Sigmoid colon (tissue), 4 donors: ENCODE measurements at regions not wholly inside any gene's neighbourhood (a gene's known extent, or its start where the extent isn't known, plus 50 kb on each side); places are given as distances from the start of the nearest gene placed in this dataset.
"Not testable (repeated sequence)": the region's sequence is repeated elsewhere in the genome, so short reads cannot be mapped to it uniquely, and the experiment has no call there.

Source experiments
- POLR2A ChIP-seq, 2 donors: fragments of 450-650 bp; IDR thresholded peaks; one replicate each; pipeline ENCODE4 v1.6.1; 2016; ENCODE audit warnings: antibody characterized with exemption in 2 of 2, mild to moderate bottlenecking in 2 of 2, moderate library complexity in 2 of 2
- POLR2AphosphoS5 ChIP-seq, 4 donors: sonication (generic); formaldehyde crosslinking; IDR thresholded peaks; one replicate each; pipeline ENCODE4 v1.6.1; 2017; ENCODE audit warnings: antibody characterized with exemption in 4 of 4
- TF ChIP-seq, protein P1 (sequence below), 4 experiments: fragments of 450-650 bp in 3 of 4; fragments of 200-600 bp in 1 of 4; IDR thresholded peaks; one replicate each; pipeline ENCODE4 v1.5.1; 2016 to 2019; ENCODE audit warnings: antibody characterized with exemption in 4 of 4, mild to moderate bottlenecking in 3 of 4, moderate library complexity in 2 of 4

DNA sequence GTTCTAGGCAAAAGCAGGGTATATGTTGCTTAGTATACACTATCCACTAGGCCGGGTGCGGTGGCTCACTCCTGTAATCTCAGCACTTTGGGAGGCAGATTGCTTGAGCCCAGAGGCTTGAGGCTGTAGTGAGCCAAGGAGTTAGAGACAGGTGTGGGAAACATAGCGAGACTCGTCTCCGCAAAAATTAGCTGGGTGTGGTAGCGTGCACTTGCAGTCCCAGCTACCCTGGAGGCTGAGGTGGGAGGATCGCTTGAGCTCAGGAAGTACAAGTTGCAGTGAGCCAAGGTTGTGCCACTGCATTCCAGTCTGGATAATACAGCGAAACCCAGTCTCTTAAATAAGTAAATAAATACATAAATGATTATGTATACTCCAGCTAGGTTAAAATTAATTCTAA lies 245.3 kb downstream of the GOLGA6L6 start:
- TF ChIP-seq POLR2A, POLR2AphosphoS5 (IDR thresholded peaks at IDR 0.05): not testable (repeated sequence)
- TF ChIP-seq, protein P1, sequence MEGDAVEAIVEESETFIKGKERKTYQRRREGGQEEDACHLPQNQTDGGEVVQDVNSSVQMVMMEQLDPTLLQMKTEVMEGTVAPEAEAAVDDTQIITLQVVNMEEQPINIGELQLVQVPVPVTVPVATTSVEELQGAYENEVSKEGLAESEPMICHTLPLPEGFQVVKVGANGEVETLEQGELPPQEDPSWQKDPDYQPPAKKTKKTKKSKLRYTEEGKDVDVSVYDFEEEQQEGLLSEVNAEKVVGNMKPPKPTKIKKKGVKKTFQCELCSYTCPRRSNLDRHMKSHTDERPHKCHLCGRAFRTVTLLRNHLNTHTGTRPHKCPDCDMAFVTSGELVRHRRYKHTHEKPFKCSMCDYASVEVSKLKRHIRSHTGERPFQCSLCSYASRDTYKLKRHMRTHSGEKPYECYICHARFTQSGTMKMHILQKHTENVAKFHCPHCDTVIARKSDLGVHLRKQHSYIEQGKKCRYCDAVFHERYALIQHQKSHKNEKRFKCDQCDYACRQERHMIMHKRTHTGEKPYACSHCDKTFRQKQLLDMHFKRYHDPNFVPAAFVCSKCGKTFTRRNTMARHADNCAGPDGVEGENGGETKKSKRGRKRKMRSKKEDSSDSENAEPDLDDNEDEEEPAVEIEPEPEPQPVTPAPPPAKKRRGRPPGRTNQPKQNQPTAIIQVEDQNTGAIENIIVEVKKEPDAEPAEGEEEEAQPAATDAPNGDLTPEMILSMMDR (IDR thresholded peaks at IDR 0.05): not testable (repeated sequence)
